SHP77 (cell line): ENCODE measurements at regions not wholly inside any gene's neighbourhood (a gene's known extent, or its start where the extent isn't known, plus 50 kb on each side); places are given as distances from the start of the nearest gene placed in this dataset.
A peak's percentile ranks its signal among the peaks of the same experiment; 100 is the strongest.

Source experiments
- DNase-seq, 2 experiments: peaks; one replicate each; lab custom pipeline; 2025; lab: John Stamatoyannopoulos, UW

DNA sequence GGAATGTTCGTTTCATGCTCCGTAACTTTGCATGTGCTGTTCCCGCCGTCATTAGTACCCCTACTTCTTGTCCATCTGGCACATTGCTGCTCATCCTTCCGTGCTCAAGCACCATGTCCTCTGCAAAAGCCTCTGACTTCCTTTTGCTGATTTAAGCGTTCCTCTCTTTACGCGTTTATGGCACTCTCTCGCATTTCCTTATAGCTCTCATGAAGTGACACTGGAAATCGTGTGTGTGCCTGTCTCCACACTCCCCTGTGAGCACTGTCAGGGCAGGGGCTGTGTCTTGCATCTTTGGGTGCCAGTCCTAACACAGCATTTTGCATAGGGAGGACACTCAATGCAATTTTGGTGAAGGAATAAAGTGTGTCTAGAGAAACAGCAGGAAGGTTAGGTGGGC, 210.6 kb upstream of the FAT1 start:
- no peak for DNase-seq

DNA sequence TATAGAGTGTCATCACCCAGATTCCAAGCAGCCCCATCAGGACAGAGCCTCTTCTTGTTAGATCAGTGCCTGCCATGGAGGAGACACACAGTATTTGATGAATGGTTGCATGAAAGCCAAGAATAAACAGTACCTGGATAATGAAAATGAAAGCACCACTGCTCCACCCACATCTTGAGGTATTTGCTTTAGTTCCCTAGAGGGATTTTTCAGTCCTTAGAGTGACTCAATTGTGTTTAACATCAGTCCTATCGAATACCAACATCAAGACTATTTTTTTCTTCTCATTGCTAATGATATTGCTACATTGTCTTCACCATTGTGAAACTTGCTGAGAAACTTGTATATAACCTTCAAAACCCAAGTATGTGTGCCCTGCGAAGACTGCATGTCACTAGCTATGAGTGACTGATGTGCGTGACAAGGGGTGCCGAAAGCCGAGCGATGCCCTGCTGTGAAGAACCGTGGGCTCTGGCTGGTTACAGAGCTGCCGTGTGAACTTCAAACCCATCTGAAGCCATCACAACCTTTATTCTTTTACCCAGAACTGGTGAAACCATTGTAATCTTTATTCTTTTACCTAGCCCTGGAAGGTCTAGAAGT, 211.3 kb upstream of the FAT1 start:
- DNase-seq, result no peak

DNA sequence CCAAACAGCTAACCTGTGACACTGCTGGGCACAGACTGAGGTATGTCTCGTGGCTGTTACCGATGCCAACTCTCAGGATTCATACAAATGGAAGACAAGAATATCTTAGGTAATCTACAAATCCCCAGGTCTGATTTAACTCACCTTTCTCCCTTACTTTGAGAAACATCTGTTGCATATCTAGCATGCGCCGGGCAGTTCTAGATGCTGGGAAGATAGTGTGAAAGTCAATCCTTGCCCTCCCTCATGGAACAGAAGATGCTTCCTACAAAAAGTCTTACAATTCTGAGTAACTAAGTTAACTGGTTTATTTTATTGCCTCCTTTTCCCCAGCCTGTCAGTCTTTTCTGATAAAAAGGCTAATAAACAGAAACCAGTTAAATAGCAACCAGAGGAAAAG, 212.2 kb upstream of the FAT1 start:
- DNase-seq, result no peak

DNA sequence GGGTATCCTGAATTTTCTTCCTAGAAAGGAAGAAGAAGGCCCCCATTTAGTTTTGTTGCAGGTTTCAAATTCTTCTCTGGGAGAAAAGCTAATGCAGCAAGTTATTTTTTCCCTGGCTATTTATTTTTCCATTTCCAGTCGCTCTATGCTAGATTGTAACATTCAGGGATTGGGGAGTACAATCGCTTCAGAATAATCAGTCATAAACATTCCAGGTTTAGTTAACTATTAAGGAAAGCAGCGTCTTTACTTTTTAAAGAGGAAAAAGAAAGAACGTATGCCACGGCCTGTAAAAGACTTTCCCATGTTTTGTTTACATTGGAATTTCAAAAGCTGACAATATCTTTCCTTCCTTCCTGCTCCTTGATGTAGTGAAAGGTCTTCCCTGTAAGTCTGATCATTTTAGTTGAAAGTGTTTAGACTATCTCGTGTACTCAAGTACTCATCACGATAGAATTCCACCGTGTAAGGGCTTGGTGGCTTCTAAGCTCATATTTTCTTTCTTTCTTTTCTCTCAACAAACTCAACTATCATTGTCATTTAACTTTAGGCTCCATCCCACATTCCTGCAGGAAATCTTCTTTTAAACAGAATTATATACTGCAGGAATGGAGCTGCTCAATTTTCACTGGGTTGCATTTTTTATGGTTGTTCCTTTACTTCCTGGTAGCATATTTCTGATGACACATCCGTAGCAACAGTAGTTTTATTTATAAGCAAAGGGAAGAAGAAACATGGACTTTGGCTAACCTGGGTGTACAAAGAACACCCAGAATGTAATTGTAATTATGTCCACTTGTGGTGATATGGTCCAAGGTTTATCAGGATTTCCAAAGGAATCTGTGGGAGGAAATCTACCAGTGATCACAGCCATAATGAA, 213.1 kb upstream of the FAT1 start:
- DNase-seq, result no peak

DNA sequence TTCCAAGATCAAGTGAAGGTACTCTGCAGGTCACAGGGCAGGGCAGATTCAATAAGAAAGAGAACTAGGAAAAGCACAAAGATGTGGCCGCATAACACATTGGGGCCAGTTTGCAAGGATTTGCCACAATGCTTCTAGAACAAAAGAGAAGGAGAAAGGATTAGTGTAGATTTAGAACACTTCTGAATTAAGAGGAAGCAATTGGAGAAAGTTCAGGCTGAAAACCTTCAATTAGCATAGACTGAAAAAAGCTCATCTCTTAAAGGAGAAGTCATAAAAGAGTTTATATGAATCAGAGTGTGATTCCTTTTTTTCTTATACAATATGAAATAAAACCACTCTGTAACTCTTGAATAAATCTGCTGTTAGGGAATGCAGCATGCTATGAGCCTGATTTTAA, 215.6 kb upstream of the FAT1 start:
- DNase-seq, result no peak

DNA sequence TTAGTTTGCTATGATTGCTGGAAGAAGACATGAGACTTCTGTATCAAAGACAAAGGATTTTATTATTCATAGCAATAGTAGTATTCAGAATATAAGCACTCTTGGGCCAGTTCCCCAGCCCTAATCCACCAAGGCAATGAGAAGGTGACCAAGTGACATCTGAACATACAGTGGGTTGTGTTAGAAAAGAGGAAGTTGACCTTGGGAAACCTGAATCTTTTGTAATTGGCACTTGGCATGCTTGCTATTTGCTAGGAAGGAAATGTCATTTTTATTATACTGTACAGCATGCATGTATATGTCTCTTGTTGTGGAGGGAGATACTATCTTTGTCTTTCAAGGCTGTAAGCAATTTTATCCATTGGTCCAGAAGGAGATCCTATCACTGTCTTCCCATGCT, 216.1 kb upstream of the FAT1 start:
- DNase-seq, result no peak

DNA sequence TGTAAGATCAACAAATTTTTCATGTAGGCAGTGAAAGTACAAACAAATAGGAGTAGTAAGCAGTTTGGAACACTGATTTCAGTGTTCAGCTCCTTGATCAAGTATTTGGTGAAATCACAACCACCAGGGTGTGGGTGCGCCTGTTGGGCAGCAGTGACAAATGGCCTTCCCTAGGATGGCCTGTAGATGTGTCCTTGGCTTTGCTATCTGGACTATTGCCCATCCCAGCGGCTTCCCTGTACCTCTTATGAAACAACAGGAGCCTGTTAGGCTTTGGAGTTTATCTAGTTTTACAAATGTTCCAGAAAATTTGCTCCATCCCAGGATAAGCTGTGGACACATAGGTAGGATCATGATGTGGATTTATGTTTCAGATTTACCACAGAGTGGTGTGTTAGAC, 216.8 kb upstream of the FAT1 start:
- DNase-seq, result no peak

DNA sequence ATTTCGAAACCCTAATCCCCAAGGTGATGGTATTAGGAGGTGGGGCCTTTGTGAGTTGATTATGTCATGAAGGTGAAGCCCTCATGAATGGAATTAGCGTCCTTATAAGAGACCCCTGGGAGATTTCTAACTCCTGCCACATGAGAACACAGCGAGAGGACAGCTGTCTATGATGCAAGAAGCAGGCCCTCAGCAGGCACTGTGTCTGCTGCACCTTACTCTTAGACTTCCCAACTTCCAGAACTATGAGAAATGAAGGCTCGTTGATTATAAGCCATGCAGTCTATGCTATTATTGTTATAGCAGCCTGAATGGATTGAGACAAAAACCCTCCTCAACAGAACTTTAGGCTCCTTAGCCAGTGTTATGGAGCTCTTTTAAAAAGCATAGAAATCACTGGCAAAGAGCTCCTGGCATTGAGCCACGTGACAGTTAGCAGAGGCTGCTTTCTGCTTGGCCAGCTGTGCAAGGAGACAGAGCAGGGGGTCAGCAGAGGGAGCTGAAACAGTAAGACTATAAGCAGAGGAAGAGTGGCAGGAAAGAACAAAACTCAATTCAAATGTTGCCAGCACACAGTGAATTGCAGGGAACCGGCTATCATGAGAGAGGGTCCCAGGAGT, 219.2 kb upstream of the FAT1 start:
- DNase-seq, result peak; percentile 41 to 60

DNA sequence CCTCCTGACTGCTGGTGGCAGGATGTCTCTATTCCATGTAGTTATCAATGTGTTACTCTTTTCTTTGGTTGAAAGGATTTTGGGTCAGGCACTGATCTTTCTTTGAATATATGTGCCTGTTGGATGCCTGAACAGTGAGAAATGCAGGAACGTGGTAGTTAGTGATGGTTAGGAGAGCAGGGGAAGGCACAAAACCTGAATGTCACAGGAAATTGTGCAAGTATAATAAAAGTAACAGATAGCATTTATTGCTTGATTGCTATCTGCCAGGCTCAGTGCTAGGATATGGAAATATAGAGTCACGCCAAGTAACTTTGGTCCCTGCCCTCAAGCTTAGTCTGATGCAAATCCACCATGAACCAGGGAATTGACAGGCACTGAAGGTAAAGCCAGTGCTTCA, 219.8 kb upstream of the FAT1 start:
- no peak for DNase-seq

DNA sequence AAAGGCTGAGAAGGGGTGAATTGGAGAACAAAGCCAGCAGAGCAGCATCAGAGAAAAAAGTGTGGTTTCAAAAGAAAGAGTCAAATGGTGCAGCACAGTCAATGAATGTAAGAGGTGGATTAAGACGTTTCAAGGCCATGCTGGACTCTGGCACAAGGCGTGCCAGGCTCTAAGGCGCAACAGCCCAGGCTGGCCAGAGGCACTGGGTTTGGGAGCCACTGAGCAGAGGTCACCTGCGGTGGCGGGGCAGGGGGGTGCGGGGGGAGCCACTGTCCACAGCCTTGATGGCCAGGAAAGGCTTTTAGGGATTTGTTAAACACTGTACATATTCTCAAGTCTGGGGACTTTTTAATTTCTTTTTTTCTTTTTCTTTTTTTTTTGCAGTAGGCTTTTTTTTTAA, 222.5 kb upstream of the FAT1 start:
- DNase-seq, result no peak

DNA sequence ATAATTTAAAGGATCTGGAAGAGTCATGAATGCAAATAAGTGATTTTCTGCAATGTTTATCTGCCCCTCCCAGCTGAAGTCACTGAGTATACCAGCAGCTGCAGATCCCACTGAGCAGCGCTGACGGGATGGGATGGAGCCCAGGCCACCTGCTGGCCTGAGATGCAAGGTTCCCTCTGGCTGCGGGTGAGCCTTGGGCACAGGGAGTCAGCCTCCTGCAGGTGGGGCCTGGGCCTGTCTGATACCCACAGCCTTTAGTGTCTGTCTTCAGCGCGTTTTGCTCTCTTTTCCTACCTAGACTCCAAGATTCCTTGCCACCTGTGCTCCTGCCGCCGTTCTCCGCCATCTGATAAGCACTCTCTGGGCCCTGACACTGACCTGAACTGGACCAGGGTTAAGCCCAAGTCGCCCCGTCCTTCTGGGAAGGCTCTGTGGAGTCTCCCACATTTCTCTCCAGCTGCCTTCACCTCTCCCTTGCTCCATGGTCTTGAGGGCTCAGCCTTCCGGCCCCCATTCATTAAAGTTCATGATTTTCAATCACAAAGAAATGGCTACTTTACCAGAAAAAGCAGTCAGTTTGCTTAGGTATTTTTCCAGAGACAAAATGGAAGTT, 223.1 kb upstream of the FAT1 start:
- DNase-seq, result peak; percentile 90 to 91

DNA sequence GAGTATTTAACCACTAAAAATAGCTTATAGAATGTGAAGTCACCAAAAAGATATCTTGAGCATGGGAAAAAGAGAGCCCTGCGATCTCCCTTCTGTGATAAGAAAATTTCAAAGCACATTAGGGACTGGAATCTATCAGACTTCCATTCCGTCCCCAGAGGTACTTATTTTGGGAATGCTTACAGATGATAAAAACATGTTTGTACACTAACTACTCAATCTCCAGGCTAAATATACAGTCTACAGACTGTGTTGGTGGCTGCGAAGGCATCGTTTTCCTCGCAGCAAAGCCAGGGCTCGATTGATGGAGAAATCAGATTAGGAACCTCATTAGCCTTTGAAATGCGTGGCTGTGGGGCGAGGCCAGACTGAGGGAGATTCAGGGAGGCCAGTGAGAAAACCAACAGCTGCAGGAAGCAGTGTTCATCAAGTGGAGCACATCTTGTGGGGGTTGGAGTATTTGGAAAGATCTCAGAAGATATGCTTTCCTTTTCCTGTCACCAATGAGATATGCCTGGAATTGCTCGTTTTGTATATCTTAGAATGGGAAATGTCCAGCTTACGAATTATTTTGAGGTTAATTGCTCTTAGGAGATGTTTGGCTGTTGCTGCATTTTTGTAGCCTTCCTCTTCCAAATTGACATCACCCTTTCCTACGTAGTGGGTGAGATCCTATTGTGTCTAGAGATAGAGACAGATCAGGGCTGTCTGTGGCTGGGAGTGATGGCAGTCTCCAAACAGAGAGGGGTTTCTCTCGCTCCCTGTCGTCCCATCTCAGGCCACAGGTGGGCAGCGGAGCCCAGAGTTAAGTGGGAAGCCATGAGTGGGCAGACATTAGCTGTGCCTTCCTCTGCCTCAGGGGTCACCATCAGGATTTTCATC, 224.9 kb upstream of the FAT1 start:
- peak; percentile 16 to 46 for DNase-seq

DNA sequence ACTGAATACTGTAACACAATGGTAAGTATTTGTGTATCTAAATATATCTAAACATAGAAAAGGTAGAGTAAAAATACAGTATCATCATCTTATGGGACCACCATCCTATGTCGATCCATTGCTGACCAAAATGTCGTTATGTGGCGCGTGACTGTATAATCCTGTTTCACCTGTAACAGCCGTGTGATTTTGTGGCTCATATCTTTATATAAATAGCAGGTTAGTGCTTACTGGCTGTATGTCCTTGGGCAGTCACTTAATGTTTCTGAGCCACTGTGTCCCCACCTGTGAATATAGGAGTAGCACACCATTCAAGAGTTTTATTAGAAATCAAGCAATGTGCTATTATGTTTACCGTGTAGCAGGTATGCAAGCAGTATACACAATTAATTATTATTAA, 226.2 kb upstream of the FAT1 start:
- no peak for DNase-seq

DNA sequence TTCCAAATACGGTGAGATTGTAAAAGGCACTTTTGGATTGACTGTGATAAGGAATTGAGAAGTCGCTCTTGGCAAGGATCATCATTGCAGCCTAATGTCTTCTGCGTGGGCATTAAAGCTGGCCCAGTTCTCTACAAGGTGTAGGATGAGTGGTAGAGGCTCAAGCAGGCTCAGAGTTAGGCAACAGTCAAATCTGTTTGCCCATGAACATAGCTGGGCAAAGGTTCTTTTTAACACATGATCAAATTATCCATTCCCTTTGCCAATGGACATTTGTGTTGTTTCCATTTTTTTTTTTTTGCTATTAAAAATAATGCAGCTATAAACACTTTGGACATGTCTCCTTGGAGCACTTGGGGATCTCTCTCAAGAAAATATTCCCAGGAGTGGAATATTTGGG, 229.1 kb upstream of the FAT1 start:
- DNase-seq, result no peak

DNA sequence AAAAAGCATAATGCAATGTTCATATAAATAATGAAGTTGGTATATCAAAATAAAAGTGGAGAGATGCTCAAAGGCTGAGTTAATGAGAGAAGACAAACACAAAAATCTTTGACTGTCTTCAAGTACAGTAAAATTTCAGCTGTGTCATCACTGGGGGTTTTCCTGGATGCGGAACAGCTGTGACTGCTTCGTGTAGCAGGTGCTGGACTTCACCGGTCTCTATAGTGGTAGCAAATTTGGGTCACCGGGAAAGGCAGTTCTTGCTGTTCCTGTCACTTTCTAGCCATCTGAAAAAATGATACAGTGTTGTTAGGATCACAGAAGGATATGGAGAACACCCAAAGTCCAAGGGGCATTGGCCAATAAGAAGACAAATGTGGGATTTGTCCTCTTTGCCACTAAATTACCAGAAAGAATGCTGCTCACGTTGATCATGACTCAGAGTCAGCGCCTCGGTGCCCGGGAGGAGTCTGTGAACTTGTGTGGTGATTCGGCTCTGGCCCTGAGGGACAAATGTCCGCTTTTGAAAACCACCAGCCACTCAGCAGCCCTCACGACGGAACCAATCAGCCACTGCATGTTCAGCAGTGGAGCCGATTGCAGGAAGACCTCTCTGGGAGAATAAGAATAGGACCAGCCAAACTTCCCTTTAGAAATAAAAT, 230.1 kb upstream of the FAT1 start:
- DNase-seq, result peak; percentile 60

DNA sequence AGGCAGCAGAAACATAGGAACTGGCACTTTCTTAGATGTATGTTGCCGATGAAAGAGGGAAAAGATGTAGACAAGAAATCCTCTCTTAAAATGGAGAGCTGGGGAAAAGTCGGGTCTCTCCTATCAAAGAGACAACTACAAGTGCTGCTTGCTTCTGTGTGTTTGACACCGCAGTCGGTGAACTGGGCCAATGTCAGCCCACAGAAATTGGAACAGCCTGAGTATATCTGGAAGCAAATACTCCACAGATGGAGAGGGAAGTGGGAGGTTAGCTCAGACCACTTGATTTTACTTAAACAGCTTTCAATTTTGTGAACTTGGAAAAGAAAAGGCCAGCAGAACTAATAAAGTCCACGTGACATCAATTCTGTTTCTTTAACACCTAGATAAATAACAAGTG, 230.9 kb upstream of the FAT1 start:
- DNase-seq, result no peak

DNA sequence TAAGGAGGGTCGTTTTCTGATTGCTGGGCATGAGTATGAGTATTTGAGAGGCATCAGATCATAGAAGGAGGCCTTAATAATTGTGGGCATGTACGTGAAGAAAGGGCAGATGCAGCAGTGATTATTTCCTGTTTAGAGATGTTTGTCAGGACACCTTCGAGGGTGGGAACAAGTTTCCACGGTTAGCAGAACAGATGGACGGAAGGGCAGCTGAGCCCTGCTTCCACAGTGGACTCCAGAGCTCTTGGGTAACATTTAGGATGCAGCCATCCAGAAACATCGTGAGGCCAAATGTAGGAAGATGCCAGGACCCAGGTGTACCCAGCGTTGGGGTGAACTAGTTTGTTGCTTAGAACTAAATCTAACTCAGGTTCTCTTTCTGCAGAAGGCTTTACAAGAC, 231.3 kb upstream of the FAT1 start:
- no peak for DNase-seq

DNA sequence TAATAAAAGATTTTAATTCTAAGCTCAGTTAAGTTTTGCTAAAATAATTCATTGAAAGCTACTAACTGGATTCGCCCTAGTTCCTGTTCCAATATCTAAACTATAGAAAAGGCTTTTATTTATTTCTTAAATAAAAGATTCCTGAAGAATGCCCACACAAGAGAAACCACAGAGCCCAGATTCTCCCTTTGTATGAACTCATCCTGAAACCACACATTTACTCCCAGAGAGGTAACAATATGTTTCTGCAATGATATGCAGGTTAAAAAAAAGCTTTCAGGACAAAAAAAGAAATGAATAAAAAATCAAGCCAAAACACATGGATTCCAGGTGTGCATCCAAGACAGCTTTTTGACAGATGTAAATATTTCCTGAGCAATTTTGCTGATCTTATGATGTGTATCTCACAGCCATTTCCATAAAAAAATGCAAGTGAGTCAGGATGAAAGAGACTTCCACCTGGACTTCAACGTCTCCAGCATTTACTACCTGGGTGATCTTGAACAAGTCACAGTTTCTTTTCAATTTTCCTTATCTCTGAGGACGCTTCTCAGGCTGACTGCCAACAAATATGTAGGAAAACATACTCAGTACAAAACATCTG, 234.4 kb upstream of the FAT1 start:
- DNase-seq, result no peak

DNA sequence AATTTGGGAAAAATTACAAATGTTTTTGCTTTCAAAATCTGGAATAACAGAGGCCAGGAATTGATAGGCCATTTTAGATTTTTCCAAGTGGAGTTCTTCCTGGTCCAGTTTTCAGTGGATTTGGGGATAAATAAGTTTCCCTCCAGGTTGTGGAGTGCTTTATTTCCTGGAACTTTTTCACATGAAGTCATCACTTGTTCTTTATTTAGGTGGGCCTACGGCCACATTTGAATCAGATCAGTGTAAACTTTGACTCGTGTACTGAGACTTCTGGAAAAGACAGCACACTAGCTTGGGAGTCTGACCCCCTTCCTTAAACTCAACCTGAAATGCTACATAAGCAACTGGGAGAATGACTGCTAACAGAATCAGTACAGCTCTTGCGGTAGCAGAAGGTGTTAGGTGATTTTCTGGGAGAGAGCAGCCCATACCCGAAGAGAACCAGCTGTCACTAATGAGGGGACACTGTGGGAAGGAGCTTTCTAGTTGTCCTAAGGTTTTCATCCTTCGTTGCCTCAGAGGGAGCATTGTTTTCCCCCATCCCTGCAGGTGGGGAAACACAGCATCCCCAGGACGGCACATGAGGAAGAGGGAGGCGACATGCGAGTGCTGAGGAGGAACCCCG, 235.2 kb upstream of the FAT1 start:
- no peak for DNase-seq

DNA sequence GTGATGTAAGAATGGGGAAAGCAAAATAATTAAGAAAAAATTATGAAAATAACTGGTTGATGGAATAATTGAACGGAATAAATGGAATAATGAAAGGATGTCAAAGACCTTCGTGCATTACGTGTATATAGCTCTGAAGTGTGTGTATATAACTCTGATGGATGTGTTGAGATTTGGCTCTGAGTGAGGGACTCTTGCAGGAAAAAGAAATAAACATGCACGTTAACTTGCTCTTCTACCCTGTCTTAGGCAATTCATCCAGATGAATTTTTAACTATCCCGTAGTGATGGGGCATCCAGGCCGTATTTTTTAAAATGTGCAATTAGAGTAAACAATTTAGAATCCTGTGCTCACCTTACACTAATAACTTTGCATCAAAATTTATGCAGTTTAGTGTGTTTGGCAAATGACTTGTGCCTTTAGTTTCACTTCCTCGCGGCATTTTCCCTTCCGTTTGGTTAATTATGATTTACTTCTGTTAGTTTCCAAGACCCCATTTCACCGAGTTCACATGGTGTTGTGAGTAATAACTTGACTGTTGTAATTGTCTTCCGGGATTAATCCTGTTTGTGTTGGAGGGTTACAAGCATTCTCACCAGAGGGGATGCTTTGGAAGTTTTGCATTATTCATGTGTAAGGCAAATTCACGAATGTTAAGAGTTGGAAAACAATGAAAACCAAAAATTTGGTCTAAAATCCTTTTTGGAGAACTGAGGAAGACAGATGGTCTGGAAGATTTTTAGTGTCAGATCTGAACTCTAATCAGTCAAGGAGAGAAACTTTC, 256.5 kb upstream of the FAT1 start:
- DNase-seq, result no peak
